ENCODE measurements at regions not wholly inside any gene's neighbourhood (a gene's known extent, or its start where the extent isn't known, plus 50 kb on each side); places are given as distances from the start of the nearest gene placed in this dataset.

- no peak overlapping the region for H3K4me3 ChIP-seq (ENCODE audit: low read depth, low read length)
- TF ChIP-seq CTCF (IDR thresholded peaks at IDR 0.05; ENCODE audit: borderline replicate concordance, insufficient read depth, low read depth, low read length): no peak
Measured at GRCh38 chr3:159798951-159799350, 189.7 kb upstream of the IL12A start.

GRCh38 chr3:159800434-159801155 lies 188.0 kb upstream of the IL12A start:
- TF ChIP-seq CTCF (IDR thresholded peaks at IDR 0.05; ENCODE audit: borderline replicate concordance, insufficient read depth, low read depth, low read length): no peak

GRCh38 chr3:159802864-159803263 lies 185.8 kb upstream of the IL12A start:
- no peak for TF ChIP-seq CTCF (IDR thresholded peaks at IDR 0.05; ENCODE audit: borderline replicate concordance, insufficient read depth, low read depth, low read length)

More at GRCh38 chr3:159800434-159801155, 188.0 kb upstream of the IL12A start:
- H3K4me3 ChIP-seq (ENCODE audit: low read depth, low read length): no peak overlapping the region

GRCh38 chr3:159803459-159803858 lies 185.2 kb upstream of the IL12A start:
- H3K4me3 ChIP-seq (ENCODE audit: low read depth, low read length): no peak overlapping the region
- TF ChIP-seq CTCF (IDR thresholded peaks at IDR 0.05; ENCODE audit: borderline replicate concordance, insufficient read depth, low read depth, low read length): no peak

More at GRCh38 chr3:159802864-159803263, 185.8 kb upstream of the IL12A start:
- H3K4me3 ChIP-seq (ENCODE audit: low read depth, low read length): no peak overlapping the region

- TF ChIP-seq CTCF (IDR thresholded peaks at IDR 0.05; ENCODE audit: borderline replicate concordance, insufficient read depth, low read depth, low read length): peak; percentile 88
- H3K4me3 ChIP-seq (ENCODE audit: low read depth, low read length): no peak overlapping the region
Measured at GRCh38 chr3:159804726-159805410, 183.8 kb upstream of the IL12A start.

- no peak overlapping the region for H3K4me3 ChIP-seq (ENCODE audit: low read depth, low read length)
- no peak for TF ChIP-seq CTCF (IDR thresholded peaks at IDR 0.05; ENCODE audit: borderline replicate concordance, insufficient read depth, low read depth, low read length)
Measured at GRCh38 chr3:159805411-159805772, 183.2 kb upstream of the IL12A start.

- no peak for TF ChIP-seq CTCF (IDR thresholded peaks at IDR 0.05; ENCODE audit: borderline replicate concordance, insufficient read depth, low read depth, low read length)
- no peak overlapping the region for H3K4me3 ChIP-seq (ENCODE audit: low read depth, low read length)
Measured at GRCh38 chr3:159806412-159806811, 182.2 kb upstream of the IL12A start.
